Lower lobe of right lung (tissue), 2 donors: ENCODE measurements at regions not wholly inside any gene's neighbourhood (a gene's known extent, or its start where the extent isn't known, plus 50 kb on each side); places are given as distances from the start of the nearest gene placed in this dataset.

Experiments
- ATAC-seq, 2 donors: fragments of 200-7000 bp; cut with Tn5 transposase; one replicate each; pipeline ENCODE4 v1.9.1; 2020 to 2022; ENCODE audit warnings: mild to moderate bottlenecking in 2 of 2, moderate library complexity in 2 of 2
- DNase-seq: peaks from one replicate; pipeline ENCODE4 v3.0.0-alpha.2; 2020
- H3K27ac ChIP-seq: fragments of 200-600 bp; one replicate; pipeline ENCODE4 v1.8.0; 2022
- H3K27me3 ChIP-seq: fragments of 200-600 bp; one replicate; pipeline ENCODE4 v1.8.0; 2022; ENCODE audit warnings: low read depth
- H3K36me3 ChIP-seq: fragments of 200-600 bp; one replicate; pipeline ENCODE4 v1.8.0; 2022; ENCODE audit warnings: mild to moderate bottlenecking
- H3K4me1 ChIP-seq: fragments of 200-600 bp; one replicate; pipeline ENCODE4 v1.8.0; 2022
- H3K4me3 ChIP-seq: fragments of 200-600 bp; one replicate; pipeline ENCODE4 v1.8.0; 2022; ENCODE audit warnings: mild to moderate bottlenecking
- H3K9me3 ChIP-seq: fragments of 200-600 bp; one replicate; pipeline ENCODE4 v1.8.0; 2022
- CTCF ChIP-seq: fragments of 200-600 bp; IDR thresholded peaks from one replicate; pipeline ENCODE4 v1.8.0; 2022; ENCODE audit warnings: antibody characterized with exemption, mild to moderate bottlenecking
- intact Hi-C: fragments of 100-400 bp; cut with DNase I; formaldehyde crosslinking; loops from one replicate; pipeline ENCODE4 v1.11.0; 2022
- donor health status: DM: no; HTN: yes; CAD: no; lungs with severe emphysema.

GRCh38 chr2:11995456-11995855, 249.0 kb downstream of the LPIN1 start:
- no peak for DNase-seq
- Histone ChIP-seq H3K27me3 (no peaks in the 10 kb centered on the region), H3K36me3 (no peaks in the 10 kb centered on the region), H3K4me1 (no peaks in the 10 kb centered on the region), H3K4me3 (no peak overlapping the region), H3K27ac (no peak overlapping the region), H3K9me3 (no peaks in the 10 kb centered on the region)
- intact Hi-C loops, result no loop called here
- no peak for ATAC-seq
- no peak for TF ChIP-seq CTCF

GRCh38 chr2:11996618-11997017, 250.2 kb downstream of the LPIN1 start:
- H3K9me3 ChIP-seq, result no peaks in the 10 kb centered on the region
- no peak for ATAC-seq
- no peak overlapping the region for H3K27ac ChIP-seq
- no peak for TF ChIP-seq CTCF
- H3K4me3 ChIP-seq, result no peak overlapping the region
- no peaks in the 10 kb centered on the region for H3K36me3 ChIP-seq
- intact Hi-C loops, result no loop called here
- H3K27me3 ChIP-seq, result no peaks in the 10 kb centered on the region
- DNase-seq, result no peak
- no peaks in the 10 kb centered on the region for H3K4me1 ChIP-seq

GRCh38 chr2:11997142-11997541, 250.7 kb downstream of the LPIN1 start:
- intact Hi-C loops, result no loop called here
- no peak overlapping the region for H3K4me3 ChIP-seq
- H3K4me1 ChIP-seq, result no peaks in the 10 kb centered on the region
- no peak overlapping the region for H3K27ac ChIP-seq
- H3K27me3 ChIP-seq, result no peaks in the 10 kb centered on the region
- no peaks in the 10 kb centered on the region for H3K36me3 ChIP-seq
- no peaks in the 10 kb centered on the region for H3K9me3 ChIP-seq
- no peak for TF ChIP-seq CTCF
- DNase-seq (no peak), ATAC-seq (no peak)

GRCh38 chr2:11998218-11998617, 251.8 kb downstream of the LPIN1 start:
- H3K27me3 ChIP-seq, result no peaks in the 10 kb centered on the region
- no peak for ATAC-seq
- no peak for DNase-seq

GRCh38 chr2:11998626-11999378, 252.4 kb downstream of the LPIN1 start:
- Histone ChIP-seq H3K27me3 (no peaks in the 10 kb centered on the region), H3K27ac (no peak overlapping the region), H3K4me1 (no peaks in the 10 kb centered on the region), H3K9me3 (no peaks in the 10 kb centered on the region), H3K4me3 (no peak overlapping the region), H3K36me3 (no peaks in the 10 kb centered on the region)
- intact Hi-C loops, result no loop called here
- TF ChIP-seq CTCF, result no peak
- no peak for ATAC-seq
- no peak for DNase-seq

More at GRCh38 chr2:11998218-11998617, 251.8 kb downstream of the LPIN1 start:
- Histone ChIP-seq H3K27ac (no peak overlapping the region), H3K36me3 (no peaks in the 10 kb centered on the region), H3K9me3 (no peaks in the 10 kb centered on the region), H3K4me3 (no peak overlapping the region), H3K4me1 (no peaks in the 10 kb centered on the region)
- intact Hi-C loops, result no loop called here
- TF ChIP-seq CTCF, result no peak
